ENCODE measurements at regions not wholly inside any gene's neighbourhood (a gene's known extent, or its start where the extent isn't known, plus 50 kb on each side); places are given as distances from the start of the nearest gene placed in this dataset.
"Not testable (repeated sequence)": the region's sequence is repeated elsewhere in the genome, so short reads cannot be mapped to it uniquely, and the experiment has no call there.

DNA sequence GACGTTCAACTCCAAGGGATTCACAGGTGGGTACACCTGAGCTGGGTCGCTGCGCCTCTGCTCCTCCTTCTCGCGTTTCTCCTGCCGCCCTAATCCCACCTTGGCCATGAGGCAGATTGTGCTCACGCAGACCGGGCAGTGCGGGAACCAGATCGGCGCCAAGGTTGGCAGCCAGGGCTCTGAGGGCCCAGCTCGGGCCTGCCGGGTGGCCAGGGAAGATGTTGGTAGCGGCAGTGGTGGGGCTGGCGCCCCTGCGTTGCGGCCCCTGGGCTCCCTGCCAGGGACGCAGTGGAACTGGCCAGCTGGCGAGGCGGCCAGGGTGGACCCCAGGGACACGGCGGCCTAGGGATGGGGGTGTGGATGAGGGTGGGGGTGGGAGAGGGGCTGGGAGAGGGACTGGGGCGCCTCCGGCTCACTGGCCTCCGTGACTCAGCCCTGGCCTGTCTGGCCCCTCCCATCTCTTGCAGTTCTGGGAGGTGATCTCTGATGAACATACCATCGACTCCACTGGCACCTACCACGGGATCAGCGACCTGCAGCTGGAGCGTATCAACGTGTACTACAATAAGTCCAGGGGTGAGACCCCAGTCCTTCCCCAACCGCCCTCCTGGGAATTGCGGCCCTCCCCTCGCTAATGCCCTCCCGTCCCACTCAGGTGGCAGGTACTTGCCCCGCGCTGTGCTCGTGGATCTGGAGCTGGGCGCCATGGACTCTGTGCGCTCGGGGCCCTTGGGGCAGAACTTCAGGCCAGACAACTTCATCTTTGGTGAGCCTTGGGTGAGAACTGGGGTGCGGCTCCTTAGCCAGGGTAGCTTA, 114.9 kb upstream of the ALG10B start:
- Histone ChIP-seq H3K4me1 (no peaks in the 10 kb centered on the region), H3K4me3 (no peak overlapping the region), H3K27me3 (ENCODE audit: low read depth) (no peaks in the 10 kb centered on the region), H3K36me3 (replicated peaks) (no peaks in the 10 kb centered on the region), H3K9me3 (no peaks in the 10 kb centered on the region)
- no peak for DNase-seq (ENCODE audit: low spot score in 2 of 2)
- in situ Hi-C loops (cut with MboI; ENCODE audit: low sequenced_read_pairs): no loop called here

DNA sequence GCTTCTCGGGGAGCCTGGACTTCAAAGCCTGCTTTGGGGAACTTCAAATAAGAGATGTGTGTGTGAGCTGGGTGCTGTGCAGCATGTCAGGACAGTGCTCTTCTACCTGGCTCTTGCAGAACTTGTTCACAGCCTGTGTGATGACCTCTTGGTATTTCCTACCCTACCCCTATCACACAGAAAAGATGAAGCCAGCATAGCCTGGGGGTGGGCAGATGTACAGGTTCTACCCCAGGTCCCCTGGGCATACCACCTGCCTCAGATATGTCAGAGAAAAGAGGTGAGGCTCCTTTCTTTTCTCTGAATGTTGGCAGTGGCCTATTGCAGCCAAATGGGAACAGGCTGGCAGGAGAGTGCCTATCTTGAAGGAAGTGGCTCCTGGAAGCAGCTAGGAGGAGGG, 111.7 kb upstream of the ALG10B start:
- Histone ChIP-seq H3K27me3 (ENCODE audit: low read depth) (no peaks in the 10 kb centered on the region), H3K4me1 (no peaks in the 10 kb centered on the region), H3K36me3 (replicated peaks) (no peaks in the 10 kb centered on the region), H3K9me3 (no peaks in the 10 kb centered on the region), H3K4me3 (no peak overlapping the region)
- in situ Hi-C loops (cut with MboI; ENCODE audit: low sequenced_read_pairs): no loop called here
- DNase-seq (ENCODE audit: low spot score in 2 of 2): no peak

DNA sequence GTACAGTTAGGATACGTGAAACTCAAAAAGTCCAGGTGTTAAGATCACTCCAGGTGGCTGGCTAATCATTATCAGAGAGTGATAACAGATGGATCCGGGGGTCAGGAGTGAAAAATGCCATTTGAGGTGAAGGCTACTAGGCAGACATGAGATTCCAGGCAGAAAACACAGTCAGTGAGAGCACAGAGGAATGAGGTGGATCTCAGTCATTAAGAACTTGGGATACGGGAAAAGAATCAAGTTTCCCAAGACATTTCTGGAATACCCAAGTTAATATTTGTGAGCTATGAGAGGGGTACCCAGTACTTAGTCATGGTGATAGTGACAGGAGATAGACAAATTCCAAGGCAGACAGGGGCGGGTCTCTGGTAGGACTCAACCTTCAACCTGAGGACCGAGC, 94.6 kb upstream of the ALG10B start:
- H3K4me3 ChIP-seq: no peak overlapping the region
- H3K27me3 ChIP-seq (ENCODE audit: low read depth): no peaks in the 10 kb centered on the region
- no peaks in the 10 kb centered on the region for H3K4me1 ChIP-seq
- no peaks in the 10 kb centered on the region for H3K9me3 ChIP-seq
- H3K36me3 ChIP-seq (replicated peaks): no peaks in the 10 kb centered on the region
- no peak for DNase-seq (ENCODE audit: low spot score in 2 of 2)
- in situ Hi-C loops (cut with MboI; ENCODE audit: low sequenced_read_pairs): no loop called here

DNA sequence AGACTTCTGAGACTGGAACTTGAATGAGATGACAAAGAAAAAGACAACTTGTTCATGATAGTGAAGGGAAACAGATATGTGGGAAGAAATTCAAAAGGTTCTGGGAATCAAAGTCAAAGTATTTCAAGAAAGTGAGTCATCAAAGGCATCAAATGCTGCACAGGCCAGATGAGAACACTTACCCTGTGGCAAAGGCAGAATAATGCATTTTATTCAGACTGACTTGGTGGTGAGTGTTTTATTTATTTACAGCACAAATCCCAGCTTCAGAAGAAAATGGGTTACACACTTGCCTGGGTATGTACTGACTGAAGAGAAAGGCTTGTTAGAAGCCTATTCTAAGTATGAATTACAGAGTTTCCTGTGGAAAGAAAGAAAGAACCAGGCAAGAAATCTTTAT, 78.2 kb upstream of the ALG10B start:
- H3K27me3 ChIP-seq (ENCODE audit: low read depth); H3K9me3 ChIP-seq; in situ Hi-C loops (cut with MboI; ENCODE audit: low sequenced_read_pairs); H3K4me3 ChIP-seq; H3K4me1 ChIP-seq; H3K36me3 ChIP-seq (replicated peaks); DNase-seq (ENCODE audit: low spot score in 2 of 2): not testable (repeated sequence)

GRCh38 chr12:38253778-38254177, 62.8 kb upstream of the ALG10B start:
- no peak for DNase-seq (ENCODE audit: low spot score in 2 of 2)
- H3K4me1 ChIP-seq: no peaks in the 10 kb centered on the region
- in situ Hi-C loops (cut with MboI; ENCODE audit: low sequenced_read_pairs): no loop called here
- no peaks in the 10 kb centered on the region for H3K9me3 ChIP-seq
- H3K36me3 ChIP-seq (replicated peaks): no peaks in the 10 kb centered on the region
- no peak overlapping the region for H3K4me3 ChIP-seq
- H3K27me3 ChIP-seq (ENCODE audit: low read depth): no peaks in the 10 kb centered on the region

- Histone ChIP-seq H3K4me1 (no peaks in the 10 kb centered on the region), H3K4me3 (no peak overlapping the region), H3K36me3 (replicated peaks) (no peaks in the 10 kb centered on the region), H3K27me3 (ENCODE audit: low read depth) (no peaks in the 10 kb centered on the region), H3K9me3 (no peaks in the 10 kb centered on the region)
- in situ Hi-C loops (cut with MboI; ENCODE audit: low sequenced_read_pairs): no loop called here
- no peak for DNase-seq (ENCODE audit: low spot score in 2 of 2)
Measured at GRCh38 chr12:38258411-38258810, 58.2 kb upstream of the ALG10B start.
